Tibial artery (tissue), 4 donors: ENCODE measurements at regions not wholly inside any gene's neighbourhood (a gene's known extent, or its start where the extent isn't known, plus 50 kb on each side); places are given as distances from the start of the nearest gene placed in this dataset.

Experiments
- DNase-seq, 2 donors: peaks; one replicate each; pipeline ENCODE4 v3.0.0-alpha.2; 2019
- H3K27ac ChIP-seq, 2 donors: fragments of 200-600 bp; sonication (generic) in 1 of 2; 1 replicate in 1 of 2; 2 replicates in 1 of 2; pipeline ENCODE4 v1.5.1; 2018 to 2019; ENCODE audit warnings: mild to moderate bottlenecking in 1 of 2
- H3K27me3 ChIP-seq, 2 donors: fragments of 200-600 bp; sonication (generic) in 1 of 2; one replicate each; pipeline versions ENCODE4 v1.5.1 to v1.6.0; 2016 to 2019
- H3K36me3 ChIP-seq, 3 donors: fragments of 200-600 bp; sonication (generic) in 2 of 3; one replicate each; pipeline ENCODE4 v1.5.1; 2016 to 2019; ENCODE audit warnings: mild to moderate bottlenecking in 2 of 3
- H3K4me1 ChIP-seq, 4 donors: fragments of 200-600 bp; sonication (generic) in 2 of 4; 1 replicate in 3 of 4; 2 replicates in 1 of 4; pipeline ENCODE4 v1.5.1; 2016 to 2019
- H3K4me3 ChIP-seq, 2 donors: fragments of 200-600 bp; sonication (generic) in 1 of 2; 1 replicate in 1 of 2; 2 replicates in 1 of 2; pipeline ENCODE4 v1.5.1; 2018 to 2019; ENCODE audit warnings: mild to moderate bottlenecking in 2 of 2
- H3K9me3 ChIP-seq, 3 donors: fragments of 200-600 bp; sonication (generic) in 1 of 3; one replicate each; pipeline ENCODE4 v1.5.1; 2016 to 2019
- CTCF ChIP-seq, 2 experiments: fragments of 200-600 bp in 1 of 2; fragments of 450-650 bp in 1 of 2; IDR thresholded peaks; one replicate each; pipeline ENCODE4 v1.5.1; 2017 to 2019; ENCODE audit warnings: antibody characterized with exemption in 2 of 2, mild to moderate bottlenecking in 1 of 2, moderate library complexity in 1 of 2
- intact Hi-C: fragments of 100-400 bp; cut with DNase I; formaldehyde crosslinking; loops from one replicate; pipeline ENCODE4 v1.15.0; 2023; ENCODE audit warnings: low total_unique reads

GRCh38 chr2:145017149-145017548, 497.2 kb upstream of the ZEB2 start:
- H3K36me3 ChIP-seq, result no peaks in the 10 kb centered on the region
- H3K27me3 ChIP-seq, result no peaks in the 10 kb centered on the region
- TF ChIP-seq CTCF (IDR thresholded peaks at IDR 0.05), result no peak
- no peak overlapping the region for H3K4me3 ChIP-seq
- H3K9me3 ChIP-seq, result no peaks in the 10 kb centered on the region
- no peak overlapping the region for H3K27ac ChIP-seq
- intact Hi-C loops, result no loop called here
- no peak for DNase-seq
- peaks cover 0 to 28% (median 7%) of the 10 kb centered on the region in 4 donors for H3K4me1 ChIP-seq

GRCh38 chr2:145016711-145017110, 496.8 kb upstream of the ZEB2 start:
- H3K4me3 ChIP-seq, result no peak overlapping the region
- H3K27me3 ChIP-seq, result no peaks in the 10 kb centered on the region
- DNase-seq, result no peak
- H3K4me1 ChIP-seq, result peaks cover 0 to 28% (median 6%) of the 10 kb centered on the region in 4 donors
- intact Hi-C loops, result no loop called here
- H3K36me3 ChIP-seq, result no peaks in the 10 kb centered on the region
- H3K9me3 ChIP-seq, result no peaks in the 10 kb centered on the region
- H3K27ac ChIP-seq, result no peak overlapping the region
- no peak for TF ChIP-seq CTCF (IDR thresholded peaks at IDR 0.05)

GRCh38 chr2:145015561-145015960, 495.6 kb upstream of the ZEB2 start:
- no peak for TF ChIP-seq CTCF (IDR thresholded peaks at IDR 0.05)

GRCh38 chr2:145012806-145013205, 492.9 kb upstream of the ZEB2 start:
- no peak for DNase-seq
- no peaks in the 10 kb centered on the region for H3K36me3 ChIP-seq
- H3K4me1 ChIP-seq, result peaks cover 0 to 34% (median 8%) of the 10 kb centered on the region in 4 donors
- H3K9me3 ChIP-seq, result no peaks in the 10 kb centered on the region
- H3K27me3 ChIP-seq, result no peaks in the 10 kb centered on the region
- intact Hi-C loops, result no loop called here
- no peak overlapping the region for H3K4me3 ChIP-seq
- TF ChIP-seq CTCF (IDR thresholded peaks at IDR 0.05), result no peak
- no peak overlapping the region for H3K27ac ChIP-seq

More at GRCh38 chr2:145015561-145015960, 495.6 kb upstream of the ZEB2 start:
- intact Hi-C loops, result no loop called here
- H3K27me3 ChIP-seq, result no peaks in the 10 kb centered on the region
- peak overlapping the region; percentile 21 to 48 for H3K27ac ChIP-seq
- DNase-seq, result no peak
- no peaks in the 10 kb centered on the region for H3K36me3 ChIP-seq
- H3K9me3 ChIP-seq, result no peaks in the 10 kb centered on the region
- H3K4me1 ChIP-seq, result peaks cover 0 to 30% (median 6%) of the 10 kb centered on the region in 4 donors
- no peak overlapping the region for H3K4me3 ChIP-seq

GRCh38 chr2:145012214-145012670, 492.3 kb upstream of the ZEB2 start:
- Histone ChIP-seq H3K9me3 (no peaks in the 10 kb centered on the region), H3K4me3 (no peak overlapping the region), H3K36me3 (no peaks in the 10 kb centered on the region), H3K27me3 (no peaks in the 10 kb centered on the region), H3K27ac (peak overlapping the region; percentile 14 to 15), H3K4me1 (peaks cover 0 to 40% (median 14%) of the 10 kb centered on the region in 4 donors)
- no peak for DNase-seq
- intact Hi-C loops, result no loop called here
- no peak for TF ChIP-seq CTCF (IDR thresholded peaks at IDR 0.05)

GRCh38 chr2:145010635-145011034, 490.7 kb upstream of the ZEB2 start:
- intact Hi-C loops, result no loop called here
- DNase-seq, result no peak
- H3K9me3 ChIP-seq, result no peaks in the 10 kb centered on the region
- no peaks in the 10 kb centered on the region for H3K36me3 ChIP-seq
- peaks cover 0 to 40% (median 16%) of the 10 kb centered on the region in 4 donors for H3K4me1 ChIP-seq
- no peak overlapping the region for H3K27ac ChIP-seq
- no peak overlapping the region for H3K4me3 ChIP-seq
- no peaks in the 10 kb centered on the region for H3K27me3 ChIP-seq
- no peak for TF ChIP-seq CTCF (IDR thresholded peaks at IDR 0.05)
